ENCODE measurements at regions not wholly inside any gene's neighbourhood (a gene's known extent, or its start where the extent isn't known, plus 50 kb on each side); places are given as distances from the start of the nearest gene placed in this dataset.
"Not testable (repeated sequence)": the region's sequence is repeated elsewhere in the genome, so short reads cannot be mapped to it uniquely, and the experiment has no call there.

DNA sequence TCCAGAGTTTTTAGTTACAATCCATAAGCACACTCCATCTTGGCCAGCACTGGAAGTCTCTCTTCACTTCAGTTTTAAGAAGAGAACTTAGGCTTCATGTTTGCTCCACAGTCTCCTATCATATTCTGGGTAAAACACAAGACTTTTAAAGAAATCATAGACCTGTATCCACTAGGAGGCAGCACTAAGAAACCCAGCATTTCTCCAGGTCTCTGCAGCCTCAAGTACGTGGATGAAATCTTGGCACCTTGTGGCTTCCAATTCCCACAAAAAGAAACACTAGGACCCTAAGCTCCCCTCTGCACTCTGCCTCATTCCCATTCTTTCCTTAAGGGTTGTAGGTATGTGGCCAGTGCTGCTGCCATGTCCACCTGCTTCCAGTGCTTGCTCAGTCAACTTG is 367.3 kb upstream of the CASK start:
- DNase-seq = no peak

DNA sequence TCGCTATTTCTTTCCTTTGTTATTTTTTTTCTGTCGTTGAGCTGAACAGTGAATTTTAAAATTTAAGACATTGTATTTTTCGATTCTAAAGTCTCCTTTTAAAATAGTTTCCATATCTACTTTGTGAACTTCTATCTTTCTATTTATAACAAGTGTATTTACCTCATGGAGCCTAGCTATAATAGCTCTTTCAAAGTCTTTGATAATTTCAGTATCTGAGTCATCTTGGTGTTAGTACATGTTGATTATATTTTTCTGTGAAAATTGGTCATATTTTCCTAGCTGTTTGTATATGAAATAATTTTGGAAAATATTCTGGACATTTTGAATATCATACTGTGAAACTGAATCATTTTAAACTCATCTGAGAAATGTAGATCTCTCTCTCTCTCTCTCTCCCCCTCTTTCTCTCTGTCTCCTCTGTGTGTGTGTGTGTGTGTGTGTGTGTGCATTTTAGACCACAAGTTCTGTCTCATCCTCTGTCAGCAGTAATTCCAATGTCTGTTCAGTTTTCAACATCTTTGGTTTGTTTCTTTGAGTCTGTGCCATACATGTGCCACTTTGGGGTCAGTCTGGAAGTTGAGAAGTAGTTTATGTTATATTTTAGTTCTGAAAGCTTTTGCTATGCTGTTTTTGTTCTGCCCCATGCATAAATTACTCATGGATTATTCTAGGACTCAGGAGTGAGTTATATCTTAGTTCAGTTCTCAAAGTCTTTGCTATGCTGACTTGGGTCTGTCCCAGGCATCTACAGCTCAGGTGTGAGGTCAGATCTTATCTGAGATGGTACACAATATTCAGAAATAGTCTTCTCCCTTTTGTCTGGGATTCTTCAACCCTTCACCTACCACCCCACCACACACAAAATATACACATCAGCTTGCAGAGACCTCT is 366.4 kb upstream of the CASK start:
- no peak for DNase-seq

DNA sequence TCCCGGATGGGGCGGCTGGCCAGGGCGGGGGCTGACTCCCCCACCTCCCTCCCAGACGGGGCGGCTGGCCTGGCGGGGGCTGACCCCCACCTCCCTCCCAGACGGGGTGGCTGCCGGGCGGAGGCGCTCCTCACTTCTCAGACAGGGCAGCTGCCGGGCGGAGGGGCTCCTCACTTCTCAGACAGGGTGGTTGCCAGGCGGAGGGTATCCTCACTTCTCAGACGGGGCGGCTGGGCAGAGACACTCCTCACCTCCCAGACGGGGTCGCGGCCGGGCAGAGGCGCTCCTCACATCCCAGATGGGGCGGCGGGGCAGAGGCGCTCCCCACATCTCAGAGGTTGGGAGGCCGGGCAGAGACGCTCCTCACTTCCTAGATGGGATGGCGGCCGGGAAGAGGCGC is 362.3 kb upstream of the CASK start:
- DNase-seq = not testable (repeated sequence)

DNA sequence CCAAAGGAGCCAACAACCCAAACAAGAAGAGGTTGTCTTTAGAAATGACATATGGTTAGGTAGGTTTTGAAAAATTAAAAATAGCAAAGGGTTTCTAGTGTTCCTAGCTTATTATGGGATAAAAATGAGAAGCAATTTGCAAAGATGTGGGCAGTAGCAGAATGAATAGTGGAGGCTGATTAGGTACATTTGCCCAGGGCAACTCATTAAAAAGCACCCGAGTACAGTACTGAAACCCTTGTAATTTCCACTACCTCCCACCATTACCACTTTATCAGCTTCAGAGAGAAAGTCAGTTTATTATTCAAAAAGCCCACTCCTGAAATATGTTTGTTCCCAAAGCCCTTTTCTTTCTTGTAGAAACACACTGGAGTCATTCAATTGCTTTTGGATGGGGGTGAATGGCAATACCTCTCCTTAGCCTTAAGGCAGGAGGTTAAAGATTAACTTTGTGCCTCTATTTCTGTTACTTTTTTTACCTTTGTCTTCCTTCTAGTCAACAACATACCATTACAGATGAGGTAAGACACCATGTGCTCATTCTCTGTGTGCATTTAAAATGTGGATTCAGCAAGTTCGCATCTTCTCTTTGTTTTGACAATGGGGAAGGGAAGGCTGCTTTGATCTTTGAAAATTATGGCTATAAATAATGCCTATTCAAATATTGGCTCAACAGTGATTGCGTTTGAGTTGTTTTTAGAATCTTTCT is 353.8 kb upstream of the CASK start:
- no peak for DNase-seq

DNA sequence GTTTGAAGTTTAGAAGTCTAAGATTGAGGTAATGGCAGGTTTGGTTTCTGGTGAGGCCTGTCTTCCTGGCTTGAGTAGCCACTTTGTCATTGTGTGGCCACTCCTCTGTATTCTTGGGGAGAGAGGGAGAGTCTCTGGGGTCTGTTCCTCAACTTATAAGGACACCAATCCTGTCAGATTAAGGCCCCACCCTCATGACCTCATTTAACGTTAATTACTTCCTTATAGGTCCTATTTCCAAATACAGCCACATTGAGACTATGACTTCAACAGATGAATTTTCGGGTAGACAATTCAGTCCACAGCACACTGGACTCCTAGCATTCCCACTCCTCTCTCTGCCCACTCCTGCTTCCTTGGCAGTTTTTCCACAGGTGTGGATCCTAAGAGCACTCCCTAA is 350.8 kb upstream of the CASK start:
- no peak for DNase-seq

DNA sequence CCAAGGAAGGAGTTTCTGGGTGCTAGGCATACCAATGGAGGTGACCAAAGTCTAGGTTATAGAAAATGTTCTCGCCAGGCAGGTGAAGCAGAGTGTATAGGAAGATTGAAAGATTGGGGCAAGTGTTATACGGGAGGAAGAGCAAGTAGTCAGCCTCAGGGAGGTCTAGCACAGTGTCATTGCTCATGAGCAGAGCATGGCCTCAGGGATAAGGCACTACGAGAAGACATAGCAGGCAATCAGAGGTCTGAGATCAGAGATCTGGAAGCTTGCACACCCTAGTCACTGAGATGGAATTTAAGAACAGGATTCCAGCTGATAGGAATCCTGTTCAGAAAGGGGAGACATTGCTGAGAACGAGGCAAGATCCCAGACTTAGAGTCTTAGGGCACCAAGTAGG is 350.0 kb upstream of the CASK start:
- DNase-seq = no peak

DNA sequence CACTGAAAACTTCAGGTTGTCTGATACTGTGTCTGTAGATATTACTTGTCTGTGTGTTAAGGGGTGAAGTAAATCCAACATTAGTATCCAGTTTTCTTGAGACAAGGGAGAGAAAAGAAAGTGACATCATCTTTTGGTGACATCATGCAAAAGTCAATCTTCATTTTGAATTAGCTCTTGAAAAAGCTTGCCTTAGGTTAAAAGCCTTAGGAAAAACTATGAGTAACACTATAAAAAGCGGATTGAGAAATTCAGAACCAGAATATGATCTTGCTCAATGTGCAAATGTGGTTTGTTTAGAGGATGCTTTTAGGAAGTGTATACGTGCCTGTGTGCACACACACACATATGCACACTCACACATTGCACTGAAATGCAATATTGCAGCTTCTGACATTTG is 345.8 kb upstream of the CASK start:
- no peak for DNase-seq

DNA sequence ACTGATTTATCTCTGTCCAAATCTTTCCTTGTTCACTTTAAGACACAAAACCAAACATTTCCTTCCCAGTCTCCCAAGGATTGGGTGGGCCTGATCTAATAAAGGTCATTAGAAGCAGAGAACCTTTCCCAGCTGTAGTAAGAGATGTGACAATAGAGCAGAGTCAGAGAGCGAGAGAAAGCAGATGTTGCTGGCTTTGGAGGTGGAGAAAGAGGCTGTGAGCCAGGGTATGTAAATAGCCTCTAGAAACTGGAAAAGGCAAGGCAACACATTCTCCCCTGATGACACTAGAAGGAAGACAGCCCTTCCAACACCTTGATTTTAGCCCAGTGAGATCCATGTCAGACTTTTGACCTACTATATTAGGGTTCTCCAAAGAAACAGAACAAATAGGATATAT is 337.5 kb upstream of the CASK start:
- no peak for DNase-seq

DNA sequence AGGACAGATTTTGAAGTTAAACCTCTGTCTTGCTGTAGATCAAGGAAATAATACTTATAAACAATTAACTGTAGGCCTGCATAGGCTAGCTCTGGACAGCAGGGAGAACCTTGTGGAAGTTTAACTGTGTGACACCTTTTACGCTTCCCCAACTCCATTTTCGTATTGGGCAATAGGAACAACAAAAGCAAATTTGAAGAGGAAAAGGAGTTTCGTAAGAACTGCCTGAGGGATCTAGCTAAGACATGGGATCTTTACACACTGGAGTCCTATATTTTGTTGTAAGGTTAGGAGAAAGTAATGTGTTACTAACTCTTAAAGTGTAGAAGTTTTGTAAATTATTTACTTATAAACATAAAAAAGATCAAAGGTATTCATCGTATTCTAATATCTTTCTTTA is 324.9 kb upstream of the CASK start:
- no peak for DNase-seq

DNA sequence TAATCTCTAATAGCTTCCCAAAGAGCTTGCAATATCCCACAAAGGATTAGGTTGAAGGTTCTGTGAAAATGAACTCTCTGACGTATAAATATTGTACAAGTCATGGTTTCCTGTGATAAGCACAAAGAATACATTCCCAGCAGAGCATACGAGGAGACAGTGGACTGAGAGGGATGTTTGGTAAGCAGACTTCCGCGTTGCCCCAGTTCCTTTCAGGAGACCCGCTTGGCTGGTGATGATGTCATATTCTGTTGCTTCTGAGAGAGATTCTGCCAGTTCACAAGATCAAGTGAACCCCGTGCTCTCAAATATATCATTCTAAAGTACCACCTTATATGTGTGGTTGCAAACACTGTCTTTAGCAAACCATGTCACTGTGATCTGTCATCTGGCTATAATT is 323.9 kb upstream of the CASK start:
- no peak for DNase-seq

DNA sequence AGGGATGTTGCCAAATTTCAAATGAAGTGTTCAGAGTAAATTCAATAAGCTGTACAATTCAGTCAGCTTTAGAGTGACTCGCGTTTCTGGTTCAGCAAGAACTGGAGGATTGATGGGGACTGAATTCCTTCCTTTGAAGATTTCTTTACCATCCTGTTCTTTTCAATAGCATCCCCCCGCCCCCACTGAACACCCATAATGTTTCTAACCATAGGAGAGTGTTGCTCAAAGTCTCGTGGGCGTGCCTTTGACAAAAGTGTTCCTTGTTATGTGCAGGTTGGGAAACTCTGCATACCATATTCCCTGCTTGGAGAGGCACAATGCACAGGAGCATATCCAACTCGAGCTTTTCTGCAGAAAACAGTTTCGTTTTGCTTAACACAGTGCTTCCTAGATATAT is 323.5 kb upstream of the CASK start:
- no peak for DNase-seq

DNA sequence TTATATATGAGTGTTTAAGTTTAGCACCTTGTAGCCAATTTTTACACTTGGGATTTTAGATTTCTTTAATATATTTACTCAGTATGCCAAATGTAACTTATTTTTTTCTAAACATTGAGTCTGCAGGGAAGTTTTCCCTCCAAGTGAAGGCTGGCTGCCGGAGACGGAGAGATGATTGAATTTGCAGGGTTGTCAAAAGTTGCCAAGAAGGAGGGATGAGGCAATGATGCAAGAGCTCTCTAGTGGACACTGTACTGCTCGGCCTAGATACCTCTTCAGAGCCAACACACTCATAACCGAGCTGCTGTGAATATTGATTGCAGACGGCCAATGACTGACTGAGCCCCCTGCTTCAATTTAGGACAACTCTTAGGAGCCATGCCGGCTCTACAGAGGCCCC is 318.6 kb upstream of the CASK start:
- DNase-seq = no peak

DNA sequence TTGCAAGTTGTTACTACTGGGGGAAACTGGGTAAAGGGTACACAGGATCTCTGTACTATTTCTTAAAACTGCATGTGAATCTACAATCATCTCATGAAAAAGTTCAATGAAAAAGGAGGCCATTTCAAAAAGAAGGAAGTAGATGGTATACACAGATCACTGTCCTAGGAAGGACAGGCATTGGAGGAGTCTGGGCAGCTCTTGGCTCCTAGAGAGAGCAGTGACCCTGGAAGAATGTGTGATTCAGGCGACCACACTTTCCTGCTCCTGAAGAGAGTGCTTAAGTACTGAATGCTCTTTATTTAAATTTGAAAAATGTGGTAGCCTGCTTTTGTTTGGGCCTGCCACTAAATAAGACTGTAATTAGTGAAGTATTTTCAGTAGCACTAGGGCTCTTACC is 318.1 kb upstream of the CASK start:
- no peak for DNase-seq

DNA sequence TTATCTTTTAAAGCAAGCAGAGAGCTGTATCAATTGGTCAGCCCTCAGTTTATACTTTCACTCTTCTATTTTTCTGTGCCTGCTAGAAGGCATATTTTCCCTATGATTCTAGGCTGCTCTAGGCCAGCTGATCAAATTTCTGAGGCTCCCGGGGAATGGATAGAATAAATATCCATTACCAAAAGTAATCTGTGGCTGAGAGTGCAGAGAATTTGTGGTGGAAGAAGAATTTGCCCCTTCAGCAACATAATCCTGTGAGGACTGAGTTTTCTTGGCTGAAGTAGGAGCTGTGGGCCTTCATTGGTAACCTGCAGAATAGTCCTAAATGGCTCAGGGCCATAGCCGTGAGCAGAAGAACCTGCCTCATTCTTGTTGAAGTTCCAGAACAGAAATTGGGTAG is 314.6 kb upstream of the CASK start:
- DNase-seq = no peak

DNA sequence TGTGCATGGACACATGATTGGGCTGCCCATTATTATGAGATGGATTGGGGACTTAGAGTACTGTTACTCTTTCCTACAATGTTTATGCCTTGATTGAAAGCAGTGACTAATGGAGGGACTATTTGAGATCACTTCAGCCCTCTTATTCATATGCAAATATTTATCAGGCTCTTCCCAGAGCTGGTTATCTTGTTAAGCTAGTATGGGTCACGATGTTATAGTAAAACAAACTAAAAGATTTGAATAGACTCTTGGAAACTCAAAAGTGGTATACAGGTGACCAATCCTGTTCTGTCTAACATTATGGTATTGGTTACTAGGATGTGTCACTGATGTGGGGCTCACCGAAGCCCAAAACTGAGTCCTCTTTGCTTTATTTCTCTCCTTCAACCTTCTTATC is 306.2 kb upstream of the CASK start:
- no peak for DNase-seq

DNA sequence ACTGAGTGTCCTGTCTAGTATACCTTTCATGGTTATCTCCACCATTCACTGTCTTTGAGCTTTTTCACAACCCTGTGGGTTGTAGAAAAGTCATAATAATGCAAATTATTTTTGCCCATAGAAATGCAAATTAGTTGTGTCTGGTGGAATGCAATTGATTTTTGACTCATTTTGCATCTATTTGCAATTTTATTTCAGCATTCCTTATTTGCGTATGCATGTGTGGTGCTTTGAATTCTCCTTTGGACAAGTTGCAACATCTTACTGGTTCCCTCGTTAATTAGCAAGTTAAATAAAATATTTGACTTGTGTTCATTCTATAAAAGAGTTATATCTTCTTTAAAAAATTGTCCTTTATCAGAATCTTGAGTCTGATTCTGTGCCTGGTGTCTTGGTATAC is 297.3 kb upstream of the CASK start:
- no peak for DNase-seq

DNA sequence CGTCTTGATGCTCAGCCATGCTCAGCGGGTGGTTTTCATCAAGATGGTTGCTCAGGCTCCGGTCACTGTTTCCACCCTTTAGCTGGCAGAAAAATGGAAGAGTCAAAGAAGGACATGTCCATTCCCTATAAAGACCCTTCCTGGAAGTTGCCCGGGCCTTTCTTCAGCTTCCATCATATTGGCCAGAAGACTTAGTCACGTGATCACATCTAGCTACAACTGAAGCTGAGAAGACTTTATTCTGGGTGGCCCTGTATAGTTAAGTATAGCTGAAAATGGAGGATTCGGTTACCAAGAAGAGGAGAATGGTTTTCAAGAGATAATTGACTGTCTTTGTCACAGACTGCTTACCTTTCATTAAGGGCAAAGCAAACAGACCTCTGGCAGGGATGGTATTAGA is 296.7 kb upstream of the CASK start:
- peak; percentile 28 for DNase-seq

DNA sequence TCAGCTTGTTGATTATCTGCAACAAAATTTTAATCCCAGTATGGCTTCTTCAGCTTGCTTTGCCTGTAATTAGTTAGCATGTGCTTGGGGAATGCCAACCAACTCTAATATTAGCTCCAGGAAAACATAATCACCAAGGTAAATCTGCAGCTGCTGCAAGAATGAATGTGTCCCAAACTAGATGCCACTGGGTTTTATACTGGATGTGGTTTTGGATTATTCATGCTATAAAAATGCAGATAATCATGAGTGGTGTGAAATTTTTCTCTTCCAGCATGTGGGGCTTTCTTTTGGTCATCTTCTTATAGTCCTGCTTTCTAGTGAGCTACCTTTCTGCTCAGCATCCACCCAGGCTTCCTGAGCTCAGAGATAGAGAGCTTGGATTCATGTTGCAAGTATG is 295.9 kb upstream of the CASK start:
- no peak for DNase-seq

DNA sequence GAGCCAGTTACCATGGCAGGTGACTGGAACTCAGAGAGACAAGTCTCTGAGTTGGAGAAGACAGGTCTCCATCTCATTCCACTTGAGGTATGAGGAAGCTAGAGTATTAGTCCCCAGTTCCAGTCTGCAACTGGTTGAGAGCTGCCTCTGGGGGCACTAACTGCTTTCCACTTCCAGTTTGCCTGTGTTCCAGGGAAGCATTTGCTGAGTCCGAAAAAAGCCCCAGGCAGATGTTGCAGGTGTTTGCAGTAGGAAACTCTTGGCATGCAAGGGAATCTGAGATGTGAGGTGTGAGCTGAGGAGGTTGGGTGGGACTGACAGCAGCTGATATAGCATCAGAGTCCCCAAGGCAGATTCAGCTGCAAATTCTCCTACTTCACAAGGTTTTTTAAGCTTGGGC is 272.2 kb upstream of the CASK start:
- DNase-seq = no peak

DNA sequence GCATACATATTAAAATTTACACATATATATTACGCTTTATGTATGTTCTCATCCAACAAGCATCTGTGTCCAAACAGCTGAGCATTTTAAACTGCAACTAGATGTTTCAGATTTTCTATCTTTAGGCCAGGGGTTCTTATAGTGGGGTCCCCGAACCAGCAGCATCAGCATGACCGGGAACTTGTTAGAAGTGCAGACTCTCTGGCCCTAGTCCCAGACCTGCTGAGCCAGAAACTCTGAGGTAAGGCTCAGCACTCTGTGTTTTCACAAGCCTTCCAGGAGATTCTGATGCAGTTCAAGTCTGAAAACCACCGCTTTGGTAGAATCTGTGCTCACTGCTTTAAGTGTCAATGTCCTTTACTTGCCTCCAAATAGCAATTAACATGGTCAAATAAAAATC is 266.2 kb upstream of the CASK start:
- DNase-seq = no peak

DNA sequence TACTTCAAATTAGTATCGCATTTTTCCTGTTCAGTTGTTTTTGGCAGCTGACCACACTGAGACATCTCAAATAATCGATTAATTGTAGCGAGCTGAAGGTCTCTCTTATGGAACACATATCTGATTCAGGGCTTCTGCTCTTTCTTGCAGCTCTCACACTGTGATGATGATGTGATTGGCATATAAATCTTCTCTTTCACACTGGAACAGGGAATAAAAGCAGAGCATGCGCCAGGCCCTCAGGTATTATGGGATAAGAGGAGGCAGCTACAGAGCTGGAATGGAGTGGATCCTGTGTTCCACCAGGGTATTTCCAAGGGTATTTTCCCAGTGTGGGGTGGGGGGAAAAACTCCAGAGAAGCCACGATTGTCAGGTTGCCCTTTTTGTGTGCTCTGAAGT is 265.4 kb upstream of the CASK start:
- DNase-seq = no peak

DNA sequence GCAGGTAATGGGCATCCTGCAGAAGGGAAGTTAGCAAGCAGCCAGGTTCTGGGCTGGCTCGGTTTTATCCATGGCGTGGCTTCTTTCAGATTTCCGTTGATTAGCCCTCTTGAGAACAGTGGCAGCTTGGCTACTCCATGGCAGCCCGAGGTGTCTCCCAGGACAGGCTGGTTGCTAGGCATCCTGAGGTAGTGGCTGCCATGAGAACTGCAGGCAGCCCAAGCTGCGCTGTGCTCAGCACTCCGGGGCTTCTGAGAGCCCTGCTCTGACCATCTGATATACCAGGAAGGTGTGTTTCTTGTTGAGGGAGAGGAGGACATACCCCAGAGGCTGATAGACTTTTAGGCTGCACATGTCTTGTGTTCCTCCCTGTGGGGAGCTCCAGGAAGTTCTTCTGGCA is 253.4 kb upstream of the CASK start:
- DNase-seq = no peak

DNA sequence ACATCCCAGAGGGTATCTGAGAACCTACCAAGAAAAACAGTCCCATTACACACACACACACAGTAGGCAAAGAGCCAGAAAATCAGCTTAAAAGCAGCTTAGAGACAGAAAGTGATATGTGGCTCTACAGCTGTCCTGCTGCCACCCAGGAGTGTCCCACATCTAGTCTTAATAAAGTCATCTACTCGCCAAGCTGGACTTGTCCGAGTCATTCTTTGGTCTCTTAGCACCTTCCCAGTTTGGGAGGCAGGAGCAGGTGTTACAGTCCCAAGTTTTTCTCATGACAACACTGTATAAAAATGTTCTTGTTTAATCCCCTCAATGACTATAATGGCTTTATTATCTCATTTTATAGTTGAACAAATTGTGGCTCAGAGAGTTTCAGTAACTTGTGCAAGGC is 252.5 kb upstream of the CASK start:
- DNase-seq = no peak

DNA sequence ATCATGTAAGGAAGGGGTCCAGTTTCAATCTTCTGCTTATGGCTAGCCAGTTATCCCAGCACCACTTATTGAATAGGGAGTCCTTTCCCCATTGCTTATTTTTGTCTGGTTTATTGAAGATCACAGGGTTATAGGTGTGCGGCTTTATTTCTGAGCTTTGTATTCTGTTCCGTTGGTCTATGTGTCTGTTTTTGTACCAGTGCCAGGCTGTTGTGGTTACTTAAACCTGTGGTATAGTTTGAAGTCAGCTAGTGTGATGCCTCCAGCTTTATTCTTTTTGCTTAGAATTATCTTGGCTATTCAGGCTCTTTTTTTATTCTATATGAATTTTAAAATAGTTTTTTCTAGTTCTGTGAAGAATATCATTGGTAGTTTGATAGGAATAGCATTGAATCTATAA is 234.6 kb upstream of the CASK start:
- DNase-seq = not testable (repeated sequence)

DNA sequence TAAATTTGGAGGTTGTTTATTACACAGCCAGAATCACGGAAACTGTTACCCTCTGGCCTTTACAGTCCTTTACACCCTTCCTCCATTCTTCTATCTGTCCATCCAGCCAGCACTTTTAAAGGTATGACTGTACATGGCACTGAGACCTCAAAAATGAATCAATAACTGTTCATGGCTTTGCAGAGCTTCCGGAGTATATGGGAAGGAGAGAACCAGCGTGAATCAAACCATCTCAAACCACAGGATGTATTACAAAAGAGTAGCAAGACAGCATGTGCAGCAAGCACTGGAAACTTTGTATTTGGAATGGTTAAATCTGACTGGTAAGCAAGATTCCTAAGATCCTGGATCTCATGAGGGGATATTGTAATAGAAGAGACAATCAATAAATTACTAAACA is 228.5 kb upstream of the CASK start:
- DNase-seq = no peak

All from NCI-H2227 treated with DMSO at 0.1 percent for 48 hours (cell line).